H1 (cell line): ENCODE measurements at regions not wholly inside any gene's neighbourhood (a gene's known extent, or its start where the extent isn't known, plus 50 kb on each side); places are given as distances from the start of the nearest gene placed in this dataset.

Experiments used
- GTF2F1 ChIP-seq: IDR thresholded peaks from 2 replicates; pipeline ENCODE4 v1.6.1; 2012; ENCODE audit warnings: low read depth, low read length, improper control_type of control experiment, borderline replicate concordance
- KDM4A ChIP-seq: IDR thresholded peaks from one replicate; pipeline ENCODE4 v1.7.1; 2012; ENCODE audit warnings: low read depth, mild to moderate bottlenecking, moderate library complexity, low read length, inconsistent platforms; ENCODE audit not compliant: severe bottlenecking
- RNF2 ChIP-seq: fragments of 200-900, 300-1000 bp; sonication (generic); IDR thresholded peaks from 2 replicates; pipeline ENCODE4 v1.7.1; 2016; ENCODE audit warnings: borderline replicate concordance, low read depth, mild to moderate bottlenecking, antibody characterized with exemption, low read length; ENCODE audit not compliant: poor library complexity, severe bottlenecking; ENCODE audit errors: missing control alignments
- SRF ChIP-seq: IDR thresholded peaks from 2 replicates; pipeline ENCODE4 v1.6.1; 2011; ENCODE audit warnings: mild to moderate bottlenecking, low read depth, low read length, moderate library complexity

- no peak for TF ChIP-seq RNF2
- no peak for TF ChIP-seq SRF
- no peak for TF ChIP-seq KDM4A
- TF ChIP-seq GTF2F1 = no peak
Measured at GRCh38 chr1:38787041-38787440, 72.5 kb downstream of the RRAGC start (continued).
